Esophagus muscularis mucosa (tissue), 3 donors: ENCODE measurements at regions not wholly inside any gene's neighbourhood (a gene's known extent, or its start where the extent isn't known, plus 50 kb on each side); places are given as distances from the start of the nearest gene placed in this dataset.
A peak's percentile ranks its signal among the peaks of the same experiment; 100 is the strongest.

Experiments
- CTCF ChIP-seq, 3 experiments: fragments of 200-600 bp in 2 of 3; fragments of 450-650 bp in 1 of 3; sonication (generic) in 2 of 3; IDR thresholded peaks; one replicate each; pipeline ENCODE4 v1.5.1; 2017 to 2019; ENCODE audit warnings: antibody characterized with exemption in 3 of 3, mild to moderate bottlenecking in 2 of 3, moderate library complexity in 1 of 3
- POLR2A ChIP-seq: fragments of 450-650 bp; IDR thresholded peaks from one replicate; pipeline ENCODE4 v1.6.1; 2017; ENCODE audit warnings: antibody characterized with exemption, moderate library complexity, mild to moderate bottlenecking, low read depth

GRCh38 chr1:22275626-22276395 is 132.9 kb upstream of the WNT4 start:
- TF ChIP-seq POLR2A = no peak
- TF ChIP-seq CTCF (IDR thresholded peaks at IDR 0.05) = peak; percentile 50 to 85 (median 61)
